ENCODE measurements at regions not wholly inside any gene's neighbourhood (a gene's known extent, or its start where the extent isn't known, plus 50 kb on each side); places are given as distances from the start of the nearest gene placed in this dataset.

DNA sequence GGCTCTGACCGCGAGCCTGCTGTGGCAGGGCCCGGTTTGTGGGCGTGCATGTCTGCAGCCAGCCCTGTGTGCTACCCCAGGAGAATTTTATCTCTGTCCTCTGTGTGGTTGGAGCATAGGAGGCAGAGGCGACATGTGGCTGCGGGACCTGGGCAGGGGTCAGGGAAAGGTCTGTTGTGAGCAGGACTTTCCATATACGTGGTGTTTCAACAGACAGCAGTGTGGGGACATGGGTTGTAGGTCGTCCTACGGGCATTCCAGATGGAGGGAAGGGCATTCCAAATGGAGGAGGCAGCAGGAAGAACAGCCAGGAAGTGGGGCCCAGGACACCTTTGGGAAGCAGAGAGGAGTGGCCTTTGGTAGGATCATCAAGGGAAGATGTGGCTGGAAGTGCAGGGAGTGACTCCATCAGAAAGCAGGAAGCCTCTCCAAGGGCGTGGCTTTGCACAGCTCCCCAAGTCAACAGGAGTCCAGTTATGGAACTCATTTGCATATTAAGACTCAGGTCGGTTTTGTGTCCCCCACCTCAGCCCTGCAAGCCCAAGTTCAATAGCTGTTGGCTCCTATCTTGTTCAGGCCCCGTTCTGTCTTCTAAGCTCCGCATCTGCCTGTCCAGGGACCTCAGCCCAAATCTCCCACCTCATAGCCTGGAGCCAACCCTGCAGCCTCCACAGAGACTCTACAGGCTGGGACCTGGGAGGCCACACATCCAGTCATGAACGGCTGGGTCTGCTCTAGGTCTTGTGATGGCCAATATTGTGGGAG lies 309.1 kb downstream of the MATN1 start:
- no peak for TF ChIP-seq GATA3 (IDR thresholded peaks at IDR 0.05; ENCODE audit: low read depth, low read length)
- TF ChIP-seq GATA2 (IDR thresholded peaks at IDR 0.05; ENCODE audit: low read depth, low read length), result no peak

Data from SH-SY5Y (cell line).